H1 (cell line): ENCODE measurements at regions not wholly inside any gene's neighbourhood (a gene's known extent, or its start where the extent isn't known, plus 50 kb on each side); places are given as distances from the start of the nearest gene placed in this dataset.

Source experiments
- EP300 ChIP-seq, 2 experiments: IDR thresholded peaks; 1 replicate in 1 of 2; 2 replicates in 1 of 2; pipeline ENCODE4 v1.6.1; 2011 to 2012; ENCODE audit warnings: low read depth in 2 of 2, low read length in 2 of 2, mild to moderate bottlenecking in 2 of 2, borderline replicate concordance in 1 of 2, inconsistent platforms in 1 of 2, moderate library complexity in 1 of 2
- EZH2 ChIP-seq: fragments of 200-600 bp; sonication (generic); IDR thresholded peaks from 2 replicates; pipeline ENCODE4 v1.7.1; 2012; ENCODE audit warnings: low read depth, mild to moderate bottlenecking, moderate library complexity, low read length, inconsistent platforms; ENCODE audit not compliant: severe bottlenecking
- NRF1 ChIP-seq: IDR thresholded peaks from 2 replicates; pipeline ENCODE4 v1.6.1; 2011; ENCODE audit warnings: mild to moderate bottlenecking, low read depth, low read length, improper control_type of control experiment
- POLR2A ChIP-seq, 2 experiments: IDR thresholded peaks; 1 replicate in 1 of 2; 2 replicates in 1 of 2; pipeline ENCODE4 v1.6.1; 2011; ENCODE audit warnings: low read depth in 2 of 2, low read length in 2 of 2, mild to moderate bottlenecking in 2 of 2; ENCODE audit errors: control extremely low read depth in 1 of 2
- POLR2AphosphoS5 ChIP-seq: IDR thresholded peaks from 2 replicates; pipeline ENCODE4 v1.6.1; 2011; ENCODE audit warnings: low read depth, low read length
- SP1 ChIP-seq: IDR thresholded peaks from 2 replicates; pipeline ENCODE4 v1.6.1; 2011; ENCODE audit warnings: low read depth, low read length
- SRF ChIP-seq: IDR thresholded peaks from 2 replicates; pipeline ENCODE4 v1.6.1; 2011; ENCODE audit warnings: mild to moderate bottlenecking, low read depth, low read length, moderate library complexity
- TCF12 ChIP-seq: IDR thresholded peaks from 2 replicates; pipeline ENCODE4 v1.6.1; 2011; ENCODE audit warnings: low read depth, mild to moderate bottlenecking, low read length
- YY1 ChIP-seq: IDR thresholded peaks from 2 replicates; pipeline ENCODE4 v1.6.1; 2011; ENCODE audit warnings: low read depth, mild to moderate bottlenecking, low read length
- TF ChIP-seq, protein P1 (sequence below), 3 experiments: IDR thresholded peaks; 1 replicate in 2 of 3; 2 replicates in 1 of 3; pipeline versions ENCODE4 v1.5.1 to v1.6.1; 2011; ENCODE audit warnings: low read length in 3 of 3, mild to moderate bottlenecking in 3 of 3, inconsistent platforms in 2 of 3, low read depth in 1 of 3, moderate library complexity in 1 of 3; ENCODE audit not compliant: insufficient read depth in 1 of 3; ENCODE audit errors: control extremely low read depth in 1 of 3
- TF ChIP-seq, protein P2 (sequence below): IDR thresholded peaks from 2 replicates; pipeline ENCODE4 v1.6.1; 2011; ENCODE audit warnings: low read depth, mild to moderate bottlenecking, low read length; ENCODE audit not compliant: insufficient read depth
- TF ChIP-seq, protein P3 (sequence below): IDR thresholded peaks from 2 replicates; pipeline ENCODE4 v1.6.1; 2011; ENCODE audit warnings: low read length, improper control_type of control experiment

DNA sequence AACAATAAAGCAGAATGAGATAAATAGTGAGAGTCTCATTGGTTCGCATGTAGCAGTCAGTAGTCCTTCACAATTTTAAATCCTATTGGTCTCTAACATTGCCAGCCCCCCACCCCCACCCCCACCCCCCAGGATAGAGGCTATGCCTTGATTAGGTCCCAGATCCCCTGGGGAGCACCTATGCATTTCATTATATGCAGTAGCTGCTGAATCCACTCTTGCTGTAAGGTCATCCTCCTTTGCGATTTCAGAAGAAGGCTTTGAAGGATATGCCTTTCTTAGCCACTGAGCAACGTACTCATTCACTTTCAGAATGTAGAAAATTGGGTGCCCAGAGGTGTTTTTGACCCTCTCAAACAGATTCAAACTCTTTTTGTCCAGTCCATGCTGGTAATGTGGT lies 382.8 kb upstream of the GALNT5 start:
- TF ChIP-seq, protein P1, sequence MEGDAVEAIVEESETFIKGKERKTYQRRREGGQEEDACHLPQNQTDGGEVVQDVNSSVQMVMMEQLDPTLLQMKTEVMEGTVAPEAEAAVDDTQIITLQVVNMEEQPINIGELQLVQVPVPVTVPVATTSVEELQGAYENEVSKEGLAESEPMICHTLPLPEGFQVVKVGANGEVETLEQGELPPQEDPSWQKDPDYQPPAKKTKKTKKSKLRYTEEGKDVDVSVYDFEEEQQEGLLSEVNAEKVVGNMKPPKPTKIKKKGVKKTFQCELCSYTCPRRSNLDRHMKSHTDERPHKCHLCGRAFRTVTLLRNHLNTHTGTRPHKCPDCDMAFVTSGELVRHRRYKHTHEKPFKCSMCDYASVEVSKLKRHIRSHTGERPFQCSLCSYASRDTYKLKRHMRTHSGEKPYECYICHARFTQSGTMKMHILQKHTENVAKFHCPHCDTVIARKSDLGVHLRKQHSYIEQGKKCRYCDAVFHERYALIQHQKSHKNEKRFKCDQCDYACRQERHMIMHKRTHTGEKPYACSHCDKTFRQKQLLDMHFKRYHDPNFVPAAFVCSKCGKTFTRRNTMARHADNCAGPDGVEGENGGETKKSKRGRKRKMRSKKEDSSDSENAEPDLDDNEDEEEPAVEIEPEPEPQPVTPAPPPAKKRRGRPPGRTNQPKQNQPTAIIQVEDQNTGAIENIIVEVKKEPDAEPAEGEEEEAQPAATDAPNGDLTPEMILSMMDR (IDR thresholded peaks at IDR 0.05; ENCODE audit: control extremely low read depth in 1 of 3, insufficient read depth in 1 of 3, low read depth in 1 of 3, low read length in 3 of 3), result no peak
- no peak for TF ChIP-seq YY1
- TF ChIP-seq, protein P2, sequence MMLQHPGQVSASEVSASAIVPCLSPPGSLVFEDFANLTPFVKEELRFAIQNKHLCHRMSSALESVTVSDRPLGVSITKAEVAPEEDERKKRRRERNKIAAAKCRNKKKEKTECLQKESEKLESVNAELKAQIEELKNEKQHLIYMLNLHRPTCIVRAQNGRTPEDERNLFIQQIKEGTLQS, result no peak
- TF ChIP-seq NRF1, result no peak
- TF ChIP-seq SRF, result no peak
- no peak for TF ChIP-seq POLR2AphosphoS5
- TF ChIP-seq SP1, result no peak
- no peak for TF ChIP-seq EZH2
- no peak for TF ChIP-seq TCF12
- TF ChIP-seq, protein P3, sequence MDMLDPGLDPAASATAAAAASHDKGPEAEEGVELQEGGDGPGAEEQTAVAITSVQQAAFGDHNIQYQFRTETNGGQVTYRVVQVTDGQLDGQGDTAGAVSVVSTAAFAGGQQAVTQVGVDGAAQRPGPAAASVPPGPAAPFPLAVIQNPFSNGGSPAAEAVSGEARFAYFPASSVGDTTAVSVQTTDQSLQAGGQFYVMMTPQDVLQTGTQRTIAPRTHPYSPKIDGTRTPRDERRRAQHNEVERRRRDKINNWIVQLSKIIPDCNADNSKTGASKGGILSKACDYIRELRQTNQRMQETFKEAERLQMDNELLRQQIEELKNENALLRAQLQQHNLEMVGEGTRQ, result no peak
- no peak for TF ChIP-seq POLR2A (IDR thresholded peaks at IDR 0.05; ENCODE audit: control extremely low read depth in 1 of 2, low read depth in 2 of 2, low read length in 2 of 2)
- no peak for TF ChIP-seq EP300 (IDR thresholded peaks at IDR 0.05; ENCODE audit: borderline replicate concordance in 1 of 2, low read depth in 2 of 2, low read length in 2 of 2)
